ENCODE measurements at regions not wholly inside any gene's neighbourhood (a gene's known extent, or its start where the extent isn't known, plus 50 kb on each side); places are given as distances from the start of the nearest gene placed in this dataset.

DNA sequence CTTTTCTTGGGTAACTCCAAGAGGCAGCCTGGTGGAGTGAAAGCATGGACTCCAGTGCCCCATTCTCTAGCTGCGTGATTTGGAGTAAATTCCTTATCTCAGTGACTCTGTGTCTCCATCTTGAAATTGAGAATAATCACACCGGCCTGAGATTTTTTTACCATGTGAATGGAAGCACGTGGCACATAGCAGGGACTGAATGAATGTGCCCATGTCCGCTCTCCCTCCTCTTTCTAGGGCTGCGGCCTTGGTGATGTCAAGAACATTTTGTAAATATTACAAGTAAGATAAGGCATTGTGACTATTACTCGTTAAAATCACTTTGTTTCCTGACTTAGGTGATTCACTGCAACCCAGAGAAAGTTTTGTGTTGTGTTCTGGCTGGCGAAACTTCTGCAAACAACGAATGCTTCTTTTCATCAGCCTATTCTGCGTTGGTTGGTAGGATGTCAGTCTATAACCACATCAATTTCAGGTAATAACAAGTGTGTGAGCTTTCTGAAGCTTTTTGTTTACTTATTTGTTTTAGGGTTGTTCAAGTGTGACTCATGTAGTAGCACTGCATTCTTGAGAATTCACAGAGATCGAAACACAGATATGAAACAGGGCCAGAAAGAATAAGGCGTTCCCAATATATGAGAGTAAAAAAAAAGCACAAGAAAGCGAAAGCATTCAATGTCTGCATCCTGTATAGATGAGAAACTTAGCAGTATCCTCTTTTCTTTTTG, 135.7 kb upstream of the SLC45A1 start:
- H3K4me3 ChIP-seq: peak overlapping the region in 1 of 4 donors; percentile 8
- no peak for FAIRE-seq

GRCh38 chr1:8179132-8179793, 138.7 kb upstream of the SLC45A1 start:
- WGBS, 2 donors: 93 to 98% methylated on average over 1 of the region's 1 CpG
- TF ChIP-seq CTCF (IDR thresholded peaks at IDR 0.05): no peak
- intact Hi-C loops (cut with DNase I): loop anchor here in 1 of 3 donors (10.0 kb wide), 1 partner anchor 144 kb away; no protein-coding TSS in a partner anchor
- H3K27me3 ChIP-seq: no peaks in the 10 kb centered on the region
- H3K4me3 ChIP-seq: no peak overlapping the region
- no peaks in the 10 kb centered on the region for H3K36me3 ChIP-seq
- ATAC-seq: no peak
- no peak for FAIRE-seq
- peaks cover 20 to 31% (median 23%) of the 10 kb centered on the region in 3 donors for H3K4me1 ChIP-seq
- H3K9me3 ChIP-seq: no peaks in the 10 kb centered on the region
- DNase-seq: no peak
- H3K27ac ChIP-seq: no peak overlapping the region

More for the DNA sequence above, 135.7 kb upstream of the SLC45A1 start:
- H3K4me1 ChIP-seq: peaks cover 13 to 25% (median 24%) of the 10 kb centered on the region in 3 donors
- intact Hi-C loops (cut with DNase I): no loop called here
- H3K9me3 ChIP-seq: no peaks in the 10 kb centered on the region
- DNase-seq (peak in 4 of 6 donors; percentile 77 to 86 (median 84)), ATAC-seq (peak; percentile 96 to 99 (median 96))
- H3K36me3 ChIP-seq: no peaks in the 10 kb centered on the region
- no peak for TF ChIP-seq CTCF (IDR thresholded peaks at IDR 0.05)
- H3K27me3 ChIP-seq: no peaks in the 10 kb centered on the region
- H3K27ac ChIP-seq: peak overlapping the region; percentile 75 to 87 (median 82)
- WGBS, 2 donors: 19 to 21% methylated on average over 12 of the region's 12 CpGs

GRCh38 chr1:8176279-8176678, 141.6 kb upstream of the SLC45A1 start:
- Histone ChIP-seq H3K4me1 (peaks cover 9 to 16% (median 11%) of the 10 kb centered on the region in 3 donors), H3K27ac (no peak overlapping the region), H3K36me3 (no peaks in the 10 kb centered on the region), H3K9me3 (no peaks in the 10 kb centered on the region), H3K4me3 (no peak overlapping the region), H3K27me3 (no peaks in the 10 kb centered on the region)
- FAIRE-seq (no peak), DNase-seq (no peak), ATAC-seq (no peak)
- no peak for TF ChIP-seq CTCF (IDR thresholded peaks at IDR 0.05)
- intact Hi-C loops (cut with DNase I): loop anchor here in 1 of 3 donors (10.0 kb wide), 1 partner anchor 141 kb away; no protein-coding TSS in a partner anchor
- WGBS, 2 donors: 70 to 78% methylated on average over 3 of the region's 3 CpGs

- WGBS, 2 donors: 64 to 65% methylated on average over 5 of the region's 5 CpGs
- Histone ChIP-seq H3K27ac (peak overlapping the region in 3 of 4 donors; percentile 39 to 75 (median 74)), H3K4me3 (no peak overlapping the region), H3K27me3 (no peaks in the 10 kb centered on the region), H3K9me3 (no peaks in the 10 kb centered on the region), H3K36me3 (no peaks in the 10 kb centered on the region), H3K4me1 (peaks cover 14 to 22% (median 18%) of the 10 kb centered on the region in 3 donors)
- peak; percentile 43 to 59 (median 56) for ATAC-seq
- peak in 2 of 6 donors; percentile 56 to 57 for DNase-seq
- no peak for TF ChIP-seq CTCF (IDR thresholded peaks at IDR 0.05)
- FAIRE-seq: no peak
- intact Hi-C loops (cut with DNase I): loop anchor here in 1 of 3 donors (10.0 kb wide), 1 partner anchor 140 kb away; no protein-coding TSS in a partner anchor
Measured at GRCh38 chr1:8174807-8175206, 143.1 kb upstream of the SLC45A1 start.

Data from pancreas (tissue), 10 donors.